B cell (primary cell): ENCODE measurements at regions not wholly inside any gene's neighbourhood (a gene's known extent, or its start where the extent isn't known, plus 50 kb on each side); places are given as distances from the start of the nearest gene placed in this dataset.

ENCODE experiments used
- CTCF ChIP-seq: fragments of 200-600 bp; IDR thresholded peaks from one replicate; pipeline ENCODE4 v1.8.0; 2022; ENCODE audit warnings: antibody characterized with exemption, mild to moderate bottlenecking
- EZH2 ChIP-seq: IDR thresholded peaks from 2 replicates; pipeline ENCODE4 v1.6.1; 2012; ENCODE audit warnings: borderline replicate concordance, low read depth, mild to moderate bottlenecking, moderate library complexity, low read length; ENCODE audit not compliant: insufficient read depth, poor library complexity, severe bottlenecking

GRCh38 chr6:119768201-119768600 is 418.6 kb upstream of the MAN1A1 start:
- no peak for TF ChIP-seq CTCF
- no peak for TF ChIP-seq EZH2
